ENCODE measurements at regions not wholly inside any gene's neighbourhood (a gene's known extent, or its start where the extent isn't known, plus 50 kb on each side); places are given as distances from the start of the nearest gene placed in this dataset.
A peak's percentile ranks its signal among the peaks of the same experiment; 100 is the strongest.

GRCh38 chr6:128667339-128667858 lies 147.0 kb upstream of the PTPRK start:
- DNase-seq: no peak

- no peak for DNase-seq
Measured at GRCh38 chr6:128666405-128666804, 146.0 kb upstream of the PTPRK start.

- no peak for DNase-seq
Measured at GRCh38 chr6:128663238-128663637, 142.8 kb upstream of the PTPRK start.

- DNase-seq: peak in 1 of 3 donors; percentile 20
Measured at GRCh38 chr6:128659878-128660622, 139.7 kb upstream of the PTPRK start.

- no peak for DNase-seq
Measured at GRCh38 chr6:128659276-128659675, 138.9 kb upstream of the PTPRK start.

GRCh38 chr6:128657181-128657580 lies 136.8 kb upstream of the PTPRK start:
- DNase-seq: no peak

GRCh38 chr6:128655978-128656498 lies 135.6 kb upstream of the PTPRK start:
- DNase-seq: peak in 1 of 3 donors; percentile 87

GRCh38 chr6:128648022-128648598 lies 127.7 kb upstream of the PTPRK start:
- no peak for DNase-seq

GRCh38 chr6:128642132-128642531 lies 121.7 kb upstream of the PTPRK start:
- DNase-seq: no peak

- no peak for DNase-seq
Measured at GRCh38 chr6:128641703-128642102, 121.3 kb upstream of the PTPRK start.

GRCh38 chr6:128638817-128639216 lies 118.4 kb upstream of the PTPRK start:
- no peak for DNase-seq

- DNase-seq: no peak
Measured at GRCh38 chr6:128635219-128635618, 114.8 kb upstream of the PTPRK start.

- no peak for DNase-seq
Measured at GRCh38 chr6:128632131-128632530, 111.7 kb upstream of the PTPRK start.

- no peak for DNase-seq
Measured at GRCh38 chr6:128631031-128631430, 110.6 kb upstream of the PTPRK start.

GRCh38 chr6:128630213-128630612 lies 109.8 kb upstream of the PTPRK start:
- DNase-seq: no peak

GRCh38 chr6:128617285-128617684 lies 96.9 kb upstream of the PTPRK start:
- DNase-seq: no peak

- no peak for DNase-seq
Measured at GRCh38 chr6:128616342-128616741, 95.9 kb upstream of the PTPRK start.

GRCh38 chr6:128606611-128607010 lies 86.2 kb upstream of the PTPRK start:
- DNase-seq: no peak

GRCh38 chr6:128605961-128606360 lies 85.6 kb upstream of the PTPRK start:
- DNase-seq: no peak

GRCh38 chr6:128601060-128601459 lies 80.7 kb upstream of the PTPRK start:
- DNase-seq: peak in 1 of 3 donors; percentile 30

- DNase-seq: peak; percentile 4 to 91 (median 44)
Measured at GRCh38 chr6:128600397-128600951, 80.1 kb upstream of the PTPRK start.

GRCh38 chr6:128599036-128599435 lies 78.6 kb upstream of the PTPRK start:
- no peak for DNase-seq

GRCh38 chr6:128598571-128598970 lies 78.2 kb upstream of the PTPRK start:
- DNase-seq: no peak
